ENCODE measurements at regions not wholly inside any gene's neighbourhood (a gene's known extent, or its start where the extent isn't known, plus 50 kb on each side); places are given as distances from the start of the nearest gene placed in this dataset.

- no peak for DNase-seq (ENCODE audit: low read depth)
Measured at GRCh38 chr5:57559110-57559635, 76.6 kb upstream of the ACTBL2 start.

- no peak for DNase-seq (ENCODE audit: low read depth)
Measured at GRCh38 chr5:57552033-57552432, 69.4 kb upstream of the ACTBL2 start.

GRCh38 chr5:57551251-57551650 is 68.6 kb upstream of the ACTBL2 start:
- DNase-seq (ENCODE audit: low read depth): no peak

- no peak for DNase-seq (ENCODE audit: low read depth)
Measured at GRCh38 chr5:57550132-57550531, 67.5 kb upstream of the ACTBL2 start.

- no peak for DNase-seq (ENCODE audit: low read depth)
Measured at GRCh38 chr5:57549566-57549965, 67.0 kb upstream of the ACTBL2 start.

- no peak for DNase-seq (ENCODE audit: low read depth)
Measured at GRCh38 chr5:57540823-57541222, 58.2 kb upstream of the ACTBL2 start.

GRCh38 chr5:57539281-57539701 is 56.7 kb upstream of the ACTBL2 start:
- peak; percentile 11 for DNase-seq (ENCODE audit: low read depth)

GRCh38 chr5:57538341-57538955 is 55.8 kb upstream of the ACTBL2 start:
- peak; percentile 48 for DNase-seq (ENCODE audit: low read depth)

- no peak for DNase-seq (ENCODE audit: low read depth)
Measured at GRCh38 chr5:57537811-57538210, 55.2 kb upstream of the ACTBL2 start.

- peak; percentile 33 for DNase-seq (ENCODE audit: low read depth)
Measured at GRCh38 chr5:57532513-57533497, 50.2 kb upstream of the ACTBL2 start.

Data from HS-5 (cell line).